ENCODE measurements at regions not wholly inside any gene's neighbourhood (a gene's known extent, or its start where the extent isn't known, plus 50 kb on each side); places are given as distances from the start of the nearest gene placed in this dataset.
"Not testable (repeated sequence)": the region's sequence is repeated elsewhere in the genome, so short reads cannot be mapped to it uniquely, and the experiment has no call there.

GRCh38 chr2:34899079-34899478, 1300.0 kb upstream of the FAM98A start:
- DNase-seq = no peak

- DNase-seq = no peak
Measured at GRCh38 chr2:34892766-34893165, 1293.7 kb upstream of the FAM98A start.

GRCh38 chr2:34892256-34892655, 1293.2 kb upstream of the FAM98A start:
- DNase-seq = no peak

- DNase-seq = no peak
Measured at GRCh38 chr2:34875091-34875745, 1276.1 kb upstream of the FAM98A start.

GRCh38 chr2:34853646-34854045, 1254.5 kb upstream of the FAM98A start:
- no peak for DNase-seq

GRCh38 chr2:34851804-34852203, 1252.7 kb upstream of the FAM98A start:
- no peak for DNase-seq

- DNase-seq = no peak
Measured at GRCh38 chr2:34849827-34850226, 1250.7 kb upstream of the FAM98A start.

GRCh38 chr2:34848691-34849090, 1249.6 kb upstream of the FAM98A start:
- DNase-seq = no peak

- no peak for DNase-seq
Measured at GRCh38 chr2:34848132-34848531, 1249.0 kb upstream of the FAM98A start.

GRCh38 chr2:34844629-34845028, 1245.5 kb upstream of the FAM98A start:
- DNase-seq = no peak

- DNase-seq = no peak
Measured at GRCh38 chr2:34838408-34838807, 1239.3 kb upstream of the FAM98A start.

GRCh38 chr2:34836361-34836760, 1237.3 kb upstream of the FAM98A start:
- no peak for DNase-seq

- no peak for DNase-seq
Measured at GRCh38 chr2:34831096-34831495, 1232.0 kb upstream of the FAM98A start.

- DNase-seq = no peak
Measured at GRCh38 chr2:34828481-34828880, 1229.4 kb upstream of the FAM98A start.

GRCh38 chr2:34827398-34827797, 1228.3 kb upstream of the FAM98A start:
- no peak for DNase-seq

GRCh38 chr2:34825686-34826085, 1226.6 kb upstream of the FAM98A start:
- DNase-seq = no peak

- no peak for DNase-seq
Measured at GRCh38 chr2:34822616-34823015, 1223.5 kb upstream of the FAM98A start.

- DNase-seq = no peak
Measured at GRCh38 chr2:34815052-34815741, 1216.1 kb upstream of the FAM98A start.

GRCh38 chr2:34810456-34810855, 1211.4 kb upstream of the FAM98A start:
- DNase-seq = no peak

GRCh38 chr2:34808426-34808825, 1209.3 kb upstream of the FAM98A start:
- no peak for DNase-seq

GRCh38 chr2:34806891-34807290, 1207.8 kb upstream of the FAM98A start:
- DNase-seq = no peak

- DNase-seq = no peak
Measured at GRCh38 chr2:34806396-34806795, 1207.3 kb upstream of the FAM98A start.

- DNase-seq = no peak
Measured at GRCh38 chr2:34799556-34799955, 1200.5 kb upstream of the FAM98A start.

GRCh38 chr2:34795586-34795985, 1196.5 kb upstream of the FAM98A start:
- DNase-seq = not testable (repeated sequence)

GRCh38 chr2:34789169-34789568, 1190.1 kb upstream of the FAM98A start:
- DNase-seq = no peak

All from NCI-H2227 treated with DMSO at 0.1 percent for 48 hours (cell line).